Activated CD8-positive, alpha-beta T cell treated with anti-CD3 and anti-CD28 coated beads, Interleukin-2, amount 10 ng/mL, durations not matched to agents 7 days and 5 days (primary cell): ENCODE measurements at regions not wholly inside any gene's neighbourhood (a gene's known extent, or its start where the extent isn't known, plus 50 kb on each side); places are given as distances from the start of the nearest gene placed in this dataset.
"Not testable (repeated sequence)": the region's sequence is repeated elsewhere in the genome, so short reads cannot be mapped to it uniquely, and the experiment has no call there.

Experiments used
- ATAC-seq: fragments of 150-1000 bp; cut with Tn5 transposase; one replicate; pipeline ENCODE4 v1.10.0; 2021; ENCODE audit warnings: moderate library complexity
- CTCF ChIA-PET: fragments of 350-600 bp; sonication (Branson Sonifier 250); formaldehyde crosslinking; loops from one replicate; lab custom pipeline; 2021; ENCODE audit warnings: antibody characterized with exemption; lab: Charles Lee
- POLR2A ChIA-PET: fragments of 350-600 bp; sonication (Branson Sonifier 250); formaldehyde crosslinking; loops from one replicate; lab custom pipeline; 2021; ENCODE audit warnings: antibody characterized with exemption; lab: Charles Lee
- DNase-seq: peaks from one replicate; pipeline ENCODE4 v3.0.0-alpha.2; 2020
- H3K27ac Mint-ChIP-seq: one replicate; pipeline ENCODE4 v1.8.0; 2021; ENCODE audit warnings: mild to moderate bottlenecking, mixed read lengths
- H3K27me3 Mint-ChIP-seq: one replicate; pipeline ENCODE4 v1.8.0; 2021; ENCODE audit warnings: low read depth, mixed read lengths
- H3K36me3 Mint-ChIP-seq: one replicate; pipeline ENCODE4 v1.8.0; 2021; ENCODE audit warnings: low read depth, mixed read lengths
- H3K4me1 Mint-ChIP-seq: one replicate; pipeline ENCODE4 v1.8.0; 2021; ENCODE audit warnings: low read depth, mixed read lengths
- H3K4me3 Mint-ChIP-seq: one replicate; pipeline ENCODE4 v1.8.0; 2021; ENCODE audit warnings: mild to moderate bottlenecking, mixed read lengths
- H3K9me3 Mint-ChIP-seq: one replicate; pipeline ENCODE4 v1.8.0; 2022; ENCODE audit warnings: mixed read lengths; ENCODE audit not compliant: insufficient read depth

- H3K27ac Mint-ChIP-seq, result no peak overlapping the region
- POLR2A ChIA-PET, result no interaction called here
These were observed 140.1 kb upstream of the TSPAN8 start for GRCh38 chr12:71297930-71298329.

GRCh38 chr12:71295953-71296352 is 138.2 kb upstream of the TSPAN8 start:
- peaks cover 10% of the 10 kb centered on the region for H3K9me3 Mint-ChIP-seq
- ChIA-PET POLR2A (no interaction called here), CTCF (no interaction called here)
- H3K4me3 Mint-ChIP-seq, result no peak overlapping the region
- no peak for DNase-seq
- H3K27me3 Mint-ChIP-seq, result no peaks in the 10 kb centered on the region
- H3K4me1 Mint-ChIP-seq, result no peaks in the 10 kb centered on the region
- no peaks in the 10 kb centered on the region for H3K36me3 Mint-ChIP-seq
- H3K27ac Mint-ChIP-seq, result no peak overlapping the region
- ATAC-seq, result no peak

More at GRCh38 chr12:71297930-71298329, 140.1 kb upstream of the TSPAN8 start:
- H3K4me1 Mint-ChIP-seq, result no peaks in the 10 kb centered on the region
- CTCF ChIA-PET, result no interaction called here
- H3K27me3 Mint-ChIP-seq, result no peaks in the 10 kb centered on the region
- H3K9me3 Mint-ChIP-seq, result no peaks in the 10 kb centered on the region
- no peak for DNase-seq
- no peak for ATAC-seq
- no peaks in the 10 kb centered on the region for H3K36me3 Mint-ChIP-seq
- no peak overlapping the region for H3K4me3 Mint-ChIP-seq

- no peaks in the 10 kb centered on the region for H3K27me3 Mint-ChIP-seq
- CTCF ChIA-PET, result no interaction called here
- no peaks in the 10 kb centered on the region for H3K36me3 Mint-ChIP-seq
- DNase-seq (no peak), ATAC-seq (no peak)
- peaks cover 20% of the 10 kb centered on the region for H3K9me3 Mint-ChIP-seq
- POLR2A ChIA-PET, result no interaction called here
- no peak overlapping the region for H3K27ac Mint-ChIP-seq
- no peak overlapping the region for H3K4me3 Mint-ChIP-seq
- no peaks in the 10 kb centered on the region for H3K4me1 Mint-ChIP-seq
These were observed 133.9 kb upstream of the TSPAN8 start for GRCh38 chr12:71291746-71292145.

GRCh38 chr12:71283883-71284282 is 126.1 kb upstream of the TSPAN8 start:
- Mint-ChIP-seq H3K27me3 (no peaks in the 10 kb centered on the region), H3K9me3 (no peaks in the 10 kb centered on the region), H3K4me1 (no peaks in the 10 kb centered on the region), H3K27ac (no peak overlapping the region), H3K36me3 (no peaks in the 10 kb centered on the region), H3K4me3 (no peak overlapping the region)
- ATAC-seq (no peak), DNase-seq (no peak)
- CTCF ChIA-PET, result no interaction called here
- POLR2A ChIA-PET, result no interaction called here

- CTCF ChIA-PET, result no interaction called here
These were observed 125.1 kb upstream of the TSPAN8 start for GRCh38 chr12:71282925-71283324.

GRCh38 chr12:71282020-71282419 is 124.2 kb upstream of the TSPAN8 start:
- no peak for ATAC-seq
- H3K4me1 Mint-ChIP-seq, result no peaks in the 10 kb centered on the region
- no peaks in the 10 kb centered on the region for H3K36me3 Mint-ChIP-seq
- no peaks in the 10 kb centered on the region for H3K9me3 Mint-ChIP-seq
- no peak for DNase-seq
- no peak overlapping the region for H3K4me3 Mint-ChIP-seq
- ChIA-PET POLR2A (no interaction called here), CTCF (no interaction called here)
- H3K27me3 Mint-ChIP-seq, result no peaks in the 10 kb centered on the region
- H3K27ac Mint-ChIP-seq, result no peak overlapping the region

More at GRCh38 chr12:71282925-71283324, 125.1 kb upstream of the TSPAN8 start:
- H3K27ac Mint-ChIP-seq, result no peak overlapping the region
- no peak overlapping the region for H3K4me3 Mint-ChIP-seq
- H3K27me3 Mint-ChIP-seq, result no peaks in the 10 kb centered on the region
- POLR2A ChIA-PET, result no interaction called here
- no peaks in the 10 kb centered on the region for H3K4me1 Mint-ChIP-seq
- H3K36me3 Mint-ChIP-seq, result no peaks in the 10 kb centered on the region
- no peaks in the 10 kb centered on the region for H3K9me3 Mint-ChIP-seq
- ATAC-seq, result no peak
- DNase-seq, result no peak

GRCh38 chr12:71281425-71281824 is 123.6 kb upstream of the TSPAN8 start:
- DNase-seq (no peak), ATAC-seq (no peak)
- no peaks in the 10 kb centered on the region for H3K27me3 Mint-ChIP-seq
- no peaks in the 10 kb centered on the region for H3K9me3 Mint-ChIP-seq
- H3K4me3 Mint-ChIP-seq, result no peak overlapping the region
- H3K27ac Mint-ChIP-seq, result no peak overlapping the region
- POLR2A ChIA-PET, result no interaction called here
- CTCF ChIA-PET, result no interaction called here
- no peaks in the 10 kb centered on the region for H3K36me3 Mint-ChIP-seq
- no peaks in the 10 kb centered on the region for H3K4me1 Mint-ChIP-seq

GRCh38 chr12:71277866-71278265 is 120.1 kb upstream of the TSPAN8 start:
- no peaks in the 10 kb centered on the region for H3K9me3 Mint-ChIP-seq
- H3K27me3 Mint-ChIP-seq, result no peaks in the 10 kb centered on the region
- no peak overlapping the region for H3K27ac Mint-ChIP-seq
- ChIA-PET POLR2A (no interaction called here), CTCF (no interaction called here)
- DNase-seq (no peak), ATAC-seq (no peak)
- no peak overlapping the region for H3K4me3 Mint-ChIP-seq
- no peaks in the 10 kb centered on the region for H3K4me1 Mint-ChIP-seq
- H3K36me3 Mint-ChIP-seq, result no peaks in the 10 kb centered on the region

- Mint-ChIP-seq H3K36me3 (no peaks in the 10 kb centered on the region), H3K4me3 (no peak overlapping the region), H3K4me1 (no peaks in the 10 kb centered on the region), H3K9me3 (no peaks in the 10 kb centered on the region), H3K27ac (no peak overlapping the region), H3K27me3 (no peaks in the 10 kb centered on the region)
- ATAC-seq (no peak), DNase-seq (no peak)
- CTCF ChIA-PET, result no interaction called here
- POLR2A ChIA-PET, result no interaction called here
These were observed 118.7 kb upstream of the TSPAN8 start for GRCh38 chr12:71276541-71276940.

GRCh38 chr12:71270794-71271193 is 113.0 kb upstream of the TSPAN8 start:
- H3K4me3 Mint-ChIP-seq, DNase-seq, H3K36me3 Mint-ChIP-seq, H3K27ac Mint-ChIP-seq, POLR2A ChIA-PET, H3K27me3 Mint-ChIP-seq, CTCF ChIA-PET, H3K9me3 Mint-ChIP-seq, H3K4me1 Mint-ChIP-seq, ATAC-seq: not testable (repeated sequence)

- no peaks in the 10 kb centered on the region for H3K36me3 Mint-ChIP-seq
These were observed 112.3 kb upstream of the TSPAN8 start for GRCh38 chr12:71270057-71270456.

GRCh38 chr12:71269281-71269598 is 111.4 kb upstream of the TSPAN8 start:
- Mint-ChIP-seq H3K27me3 (no peaks in the 10 kb centered on the region), H3K9me3 (no peaks in the 10 kb centered on the region), H3K27ac (no peak overlapping the region), H3K4me1 (no peaks in the 10 kb centered on the region), H3K36me3 (no peaks in the 10 kb centered on the region), H3K4me3 (no peak overlapping the region)
- DNase-seq (no peak), ATAC-seq (no peak)
- CTCF ChIA-PET, result no interaction called here
- POLR2A ChIA-PET, result no interaction called here

More at GRCh38 chr12:71270057-71270456, 112.3 kb upstream of the TSPAN8 start:
- ChIA-PET CTCF (no interaction called here), POLR2A (no interaction called here)
- DNase-seq, result no peak
- Mint-ChIP-seq H3K4me1 (no peaks in the 10 kb centered on the region), H3K27me3 (no peaks in the 10 kb centered on the region), H3K9me3 (no peaks in the 10 kb centered on the region), H3K4me3 (no peak overlapping the region), H3K27ac (no peak overlapping the region)
- no peak for ATAC-seq

- no peak for ATAC-seq
- Mint-ChIP-seq H3K36me3 (no peaks in the 10 kb centered on the region), H3K4me1 (no peaks in the 10 kb centered on the region), H3K27me3 (no peaks in the 10 kb centered on the region), H3K27ac (no peak overlapping the region), H3K9me3 (no peaks in the 10 kb centered on the region), H3K4me3 (no peak overlapping the region)
- ChIA-PET POLR2A (no interaction called here), CTCF (no interaction called here)
- no peak for DNase-seq
These were observed 110.9 kb upstream of the TSPAN8 start for GRCh38 chr12:71268598-71269280.
